Iris pigment epithelial cell (primary cell): ENCODE measurements at regions not wholly inside any gene's neighbourhood (a gene's known extent, or its start where the extent isn't known, plus 50 kb on each side); places are given as distances from the start of the nearest gene placed in this dataset.
"Not testable (repeated sequence)": the region's sequence is repeated elsewhere in the genome, so short reads cannot be mapped to it uniquely, and the experiment has no call there.

ENCODE experiments used
- DNase-seq: peaks from one replicate; pipeline ENCODE4 v3.0.0-alpha.2; 2011; ENCODE audit warnings: low read depth

GRCh38 chr20:10109641-10110040 lies 74.9 kb downstream of the ANKEF1 start:
- DNase-seq, result no peak

- peak; percentile 24 for DNase-seq
These were observed 75.4 kb downstream of the ANKEF1 start for GRCh38 chr20:10110151-10110550.

GRCh38 chr20:10111139-10111958 lies 76.6 kb downstream of the ANKEF1 start:
- no peak for DNase-seq

- DNase-seq, result no peak
These were observed 77.1 kb downstream of the ANKEF1 start for GRCh38 chr20:10111959-10112250.

- peak; percentile 4 for DNase-seq
These were observed 79.0 kb downstream of the ANKEF1 start for GRCh38 chr20:10113746-10114145.

GRCh38 chr20:10114598-10114997 lies 79.8 kb downstream of the ANKEF1 start:
- DNase-seq, result no peak

- peak; percentile 67 for DNase-seq
These were observed 80.2 kb downstream of the ANKEF1 start for GRCh38 chr20:10115021-10115420.

- DNase-seq, result no peak
These were observed 84.5 kb downstream of the ANKEF1 start for GRCh38 chr20:10119336-10119735.

GRCh38 chr20:10124883-10125282 lies 90.1 kb downstream of the ANKEF1 start:
- not testable (repeated sequence) for DNase-seq

GRCh38 chr20:10125757-10126156 lies 91.0 kb downstream of the ANKEF1 start:
- peak; percentile 14 for DNase-seq

GRCh38 chr20:10129749-10130148 lies 88.9 kb upstream of the SNAP25 start:
- no peak for DNase-seq

GRCh38 chr20:10131732-10132345 lies 86.8 kb upstream of the SNAP25 start:
- DNase-seq, result peak; percentile 62

- no peak for DNase-seq
These were observed 86.2 kb upstream of the SNAP25 start for GRCh38 chr20:10132387-10132786.

- no peak for DNase-seq
These were observed 85.1 kb upstream of the SNAP25 start for GRCh38 chr20:10133532-10133931.

GRCh38 chr20:10134176-10134575 lies 84.5 kb upstream of the SNAP25 start:
- no peak for DNase-seq

GRCh38 chr20:10135438-10135837 lies 83.2 kb upstream of the SNAP25 start:
- DNase-seq, result no peak

- DNase-seq, result no peak
These were observed 81.6 kb upstream of the SNAP25 start for GRCh38 chr20:10137032-10137431.

- no peak for DNase-seq
These were observed 81.1 kb upstream of the SNAP25 start for GRCh38 chr20:10137533-10137932.

GRCh38 chr20:10157549-10157948 lies 61.1 kb upstream of the SNAP25 start:
- DNase-seq, result no peak

- DNase-seq, result no peak
These were observed 51.6 kb upstream of the SNAP25 start for GRCh38 chr20:10167040-10167439.

- no peak for DNase-seq
These were observed 51.0 kb upstream of the SNAP25 start for GRCh38 chr20:10167594-10167993.
